Ishikawa (cell line): ENCODE measurements at regions not wholly inside any gene's neighbourhood (a gene's known extent, or its start where the extent isn't known, plus 50 kb on each side); places are given as distances from the start of the nearest gene placed in this dataset.

Experiments
- CREB1 ChIP-seq: IDR thresholded peaks from 2 replicates; pipeline ENCODE4 v1.6.1; 2012; ENCODE audit warnings: low read depth
- REST ChIP-seq: IDR thresholded peaks from 2 replicates; pipeline ENCODE4 v1.6.1; 2012; ENCODE audit warnings: low read depth, mild to moderate bottlenecking

GRCh38 chr18:59787998-59788790, 91.0 kb upstream of the CCBE1 start:
- TF ChIP-seq CREB1: no peak
- TF ChIP-seq REST: no peak
